Natural killer cell (primary cell): ENCODE measurements at regions not wholly inside any gene's neighbourhood (a gene's known extent, or its start where the extent isn't known, plus 50 kb on each side); places are given as distances from the start of the nearest gene placed in this dataset.

Source experiments
- ATAC-seq, 3 donors: fragments of 150-1000 bp in 2 of 3; fragments of 200-7000 bp in 1 of 3; cut with Tn5 transposase; 1 replicate in 1 of 3; 2 replicates in 2 of 3; pipeline ENCODE4 v1.10.0; 2021; ENCODE audit warnings: mild to moderate bottlenecking in 2 of 3, moderate library complexity in 2 of 3
- DNase-seq, 2 donors: peaks; one replicate each; pipeline versions ENCODE4 v3.0.0 to v3.0.0-alpha.2; 2013 to 2021; ENCODE audit warnings: mixed read lengths in 1 of 2
- H3K27ac ChIP-seq: one replicate; pipeline ENCODE4 v1.5.1; 2013; ENCODE audit warnings: mild to moderate bottlenecking, low read length
- H3K27me3 ChIP-seq: one replicate; pipeline ENCODE4 v1.6.1; 2013; ENCODE audit warnings: low read length; ENCODE audit not compliant: control insufficient read depth, insufficient read depth
- H3K36me3 ChIP-seq: one replicate; pipeline ENCODE4 v1.6.1; 2013; ENCODE audit warnings: low read length; ENCODE audit not compliant: control insufficient read depth, insufficient read depth
- H3K4me1 ChIP-seq: one replicate; pipeline ENCODE4 v1.6.1; 2013; ENCODE audit warnings: low read length; ENCODE audit not compliant: control insufficient read depth, insufficient read depth
- H3K4me3 ChIP-seq: one replicate; pipeline ENCODE4 v1.5.1; 2013; ENCODE audit warnings: low read length
- H3K9me3 ChIP-seq: one replicate; pipeline ENCODE4 v1.6.1; 2013; ENCODE audit warnings: low read length; ENCODE audit not compliant: control insufficient read depth, insufficient read depth
- H3K27ac Mint-ChIP-seq, 2 donors: one replicate each; pipeline ENCODE4 v1.8.0; 2022; ENCODE audit warnings: mild to moderate bottlenecking in 2 of 2, mixed read lengths in 2 of 2, moderate library complexity in 1 of 2
- H3K27me3 Mint-ChIP-seq, 2 donors: one replicate each; pipeline ENCODE4 v1.8.0; 2022; ENCODE audit warnings: low read depth in 2 of 2, mixed read lengths in 2 of 2
- H3K36me3 Mint-ChIP-seq: one replicate; pipeline ENCODE4 v1.8.0; 2022; ENCODE audit warnings: mixed read lengths
- H3K4me1 Mint-ChIP-seq, 2 donors: one replicate each; pipeline ENCODE4 v1.8.0; 2022; ENCODE audit warnings: mixed read lengths in 2 of 2
- H3K4me3 Mint-ChIP-seq: one replicate; pipeline ENCODE4 v1.8.0; 2022; ENCODE audit warnings: mild to moderate bottlenecking, moderate library complexity, mixed read lengths
- H3K9me3 Mint-ChIP-seq, 2 donors: one replicate each; pipeline ENCODE4 v1.8.0; 2022; ENCODE audit warnings: mixed read lengths in 2 of 2
- CTCF ChIP-seq: fragments of 200-600 bp; IDR thresholded peaks from one replicate; pipeline ENCODE4 v1.8.0; 2022; ENCODE audit warnings: antibody characterized with exemption
- WGBS: methylation state at CpG from one replicate; pipeline ENCODE4 v1.1.7; 2013; ENCODE audit warnings: missing lambda C conversion rate; ENCODE audit not compliant: insufficient coverage; 5-methylcytosine and 5-hydroxymethylcytosine counted together
- intact Hi-C: fragments of 100-400 bp; cut with micrococcal nuclease; formaldehyde crosslinking; loops from one replicate; pipeline ENCODE4 v1.14.2; 2022

- no peak for TF ChIP-seq CTCF
- no peak overlapping the region for H3K27ac Mint-ChIP-seq
- H3K27me3 Mint-ChIP-seq = peaks cover 14 to 16% of the 10 kb centered on the region in 2 donors
- DNase-seq = no peak
- WGBS = 95% methylated on average over 10 of the region's 10 CpGs
- Histone ChIP-seq H3K4me3 (no peak overlapping the region), H3K27ac (no peak overlapping the region), H3K36me3 (no peaks in the 10 kb centered on the region), H3K4me1 (no peaks in the 10 kb centered on the region), H3K27me3 (no peaks in the 10 kb centered on the region), H3K9me3 (no peaks in the 10 kb centered on the region)
- intact Hi-C loops = no loop called here
- H3K4me3 Mint-ChIP-seq = no peak overlapping the region
- no peaks in the 10 kb centered on the region for H3K9me3 Mint-ChIP-seq
- no peaks in the 10 kb centered on the region for H3K4me1 Mint-ChIP-seq
- ATAC-seq = no peak
- no peaks in the 10 kb centered on the region for H3K36me3 Mint-ChIP-seq
These were observed 189.0 kb upstream of the RGMA start for GRCh38 chr15:93278006-93278405.

- Histone ChIP-seq H3K9me3 (no peaks in the 10 kb centered on the region), H3K36me3 (no peaks in the 10 kb centered on the region), H3K27ac (no peak overlapping the region), H3K4me1 (no peaks in the 10 kb centered on the region), H3K4me3 (no peak overlapping the region), H3K27me3 (no peaks in the 10 kb centered on the region)
- no peak for DNase-seq
- Mint-ChIP-seq H3K4me3 (no peak overlapping the region), H3K27me3 (peaks cover 2 to 8% of the 10 kb centered on the region in 2 donors), H3K27ac (no peak overlapping the region), H3K9me3 (peaks cover 0 to 5% of the 10 kb centered on the region in 2 donors), H3K4me1 (no peaks in the 10 kb centered on the region), H3K36me3 (no peaks in the 10 kb centered on the region)
- TF ChIP-seq CTCF = no peak
- 86% methylated on average over 6 of the region's 6 CpGs for WGBS
- no peak for ATAC-seq
- intact Hi-C loops = no loop called here
These were observed 185.2 kb upstream of the RGMA start for GRCh38 chr15:93274257-93274656.

- Histone ChIP-seq H3K27me3 (no peaks in the 10 kb centered on the region), H3K36me3 (no peaks in the 10 kb centered on the region), H3K27ac (no peak overlapping the region), H3K4me3 (no peak overlapping the region), H3K9me3 (no peaks in the 10 kb centered on the region), H3K4me1 (no peaks in the 10 kb centered on the region)
- WGBS = 98% methylated on average over 4 of the region's 7 CpGs
- DNase-seq (no peak), ATAC-seq (no peak)
- H3K36me3 Mint-ChIP-seq = no peaks in the 10 kb centered on the region
- no peak overlapping the region for H3K4me3 Mint-ChIP-seq
- H3K27ac Mint-ChIP-seq = no peak overlapping the region
- TF ChIP-seq CTCF = no peak
- H3K27me3 Mint-ChIP-seq = peaks cover 5 to 8% of the 10 kb centered on the region in 2 donors
- H3K4me1 Mint-ChIP-seq = no peaks in the 10 kb centered on the region
- intact Hi-C loops = no loop called here
- H3K9me3 Mint-ChIP-seq = peaks cover 0 to 5% of the 10 kb centered on the region in 2 donors
These were observed 182.9 kb upstream of the RGMA start for GRCh38 chr15:93271871-93272270.

GRCh38 chr15:93270937-93271467, 182.0 kb upstream of the RGMA start:
- Histone ChIP-seq H3K4me3 (no peak overlapping the region), H3K27ac (no peak overlapping the region), H3K9me3 (no peaks in the 10 kb centered on the region), H3K36me3 (no peaks in the 10 kb centered on the region), H3K27me3 (no peaks in the 10 kb centered on the region), H3K4me1 (no peaks in the 10 kb centered on the region)
- Mint-ChIP-seq H3K27me3 (peaks cover 7 to 8% of the 10 kb centered on the region in 2 donors), H3K27ac (no peak overlapping the region), H3K4me1 (no peaks in the 10 kb centered on the region), H3K36me3 (no peaks in the 10 kb centered on the region), H3K4me3 (no peak overlapping the region), H3K9me3 (peaks cover 0 to 5% of the 10 kb centered on the region in 2 donors)
- WGBS = 70% methylated on average over 8 of the region's 8 CpGs
- no peak for TF ChIP-seq CTCF
- DNase-seq (no peak), ATAC-seq (no peak)
- intact Hi-C loops = no loop called here
